ENCODE measurements at regions not wholly inside any gene's neighbourhood (a gene's known extent, or its start where the extent isn't known, plus 50 kb on each side); places are given as distances from the start of the nearest gene placed in this dataset.

DNA sequence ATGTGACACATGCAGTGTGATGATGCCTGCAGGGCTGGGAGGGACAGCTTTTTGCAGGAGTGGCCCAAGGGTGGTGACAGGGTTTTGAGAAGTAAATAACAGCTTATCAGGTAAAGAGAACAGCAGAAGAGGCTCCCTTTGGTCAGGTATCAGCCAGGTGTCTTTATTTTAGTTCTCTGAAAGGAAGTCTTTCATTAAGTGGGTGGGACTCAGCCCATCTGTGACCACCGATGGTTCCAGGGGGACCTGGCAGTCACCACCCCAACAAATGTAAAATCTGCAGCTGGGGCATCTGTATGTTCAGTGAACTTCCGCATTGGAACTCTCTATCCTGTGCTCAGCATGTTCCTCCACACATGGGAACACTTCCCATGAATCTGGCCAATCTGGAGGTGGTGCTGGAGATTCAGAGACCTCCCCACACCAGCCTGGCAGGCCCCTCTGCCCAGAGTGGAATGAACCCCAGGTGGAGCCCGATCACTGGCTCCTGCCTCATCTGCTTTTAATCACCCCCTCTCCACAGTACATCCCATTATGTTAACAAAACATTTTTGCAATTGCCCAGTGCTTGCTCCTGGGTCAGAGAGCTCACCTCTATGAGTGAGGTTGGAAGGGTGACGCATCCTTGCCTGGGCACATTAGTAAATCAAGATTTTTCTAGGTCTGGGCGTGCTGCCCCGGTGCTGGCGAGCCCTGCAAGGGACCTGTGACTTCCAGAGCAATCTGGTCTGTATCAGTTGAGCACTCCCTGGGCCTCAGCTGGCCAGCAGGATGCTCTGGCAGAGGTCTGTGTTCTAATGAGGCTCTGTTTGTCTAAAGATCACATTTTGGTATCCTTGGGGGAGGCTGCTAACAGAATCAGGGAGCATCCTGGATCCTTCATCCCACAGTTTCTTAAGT, 140.4 kb upstream of the GDF10 start:
- no peak for TF ChIP-seq EP300 (IDR thresholded peaks at IDR 0.05)
- TF ChIP-seq, protein P1, sequence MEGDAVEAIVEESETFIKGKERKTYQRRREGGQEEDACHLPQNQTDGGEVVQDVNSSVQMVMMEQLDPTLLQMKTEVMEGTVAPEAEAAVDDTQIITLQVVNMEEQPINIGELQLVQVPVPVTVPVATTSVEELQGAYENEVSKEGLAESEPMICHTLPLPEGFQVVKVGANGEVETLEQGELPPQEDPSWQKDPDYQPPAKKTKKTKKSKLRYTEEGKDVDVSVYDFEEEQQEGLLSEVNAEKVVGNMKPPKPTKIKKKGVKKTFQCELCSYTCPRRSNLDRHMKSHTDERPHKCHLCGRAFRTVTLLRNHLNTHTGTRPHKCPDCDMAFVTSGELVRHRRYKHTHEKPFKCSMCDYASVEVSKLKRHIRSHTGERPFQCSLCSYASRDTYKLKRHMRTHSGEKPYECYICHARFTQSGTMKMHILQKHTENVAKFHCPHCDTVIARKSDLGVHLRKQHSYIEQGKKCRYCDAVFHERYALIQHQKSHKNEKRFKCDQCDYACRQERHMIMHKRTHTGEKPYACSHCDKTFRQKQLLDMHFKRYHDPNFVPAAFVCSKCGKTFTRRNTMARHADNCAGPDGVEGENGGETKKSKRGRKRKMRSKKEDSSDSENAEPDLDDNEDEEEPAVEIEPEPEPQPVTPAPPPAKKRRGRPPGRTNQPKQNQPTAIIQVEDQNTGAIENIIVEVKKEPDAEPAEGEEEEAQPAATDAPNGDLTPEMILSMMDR (IDR thresholded peaks at IDR 0.05) = no peak
- no peak for TF ChIP-seq POLR2A (IDR thresholded peaks at IDR 0.05)
